ENCODE measurements at regions not wholly inside any gene's neighbourhood (a gene's known extent, or its start where the extent isn't known, plus 50 kb on each side); places are given as distances from the start of the nearest gene placed in this dataset.

DNA sequence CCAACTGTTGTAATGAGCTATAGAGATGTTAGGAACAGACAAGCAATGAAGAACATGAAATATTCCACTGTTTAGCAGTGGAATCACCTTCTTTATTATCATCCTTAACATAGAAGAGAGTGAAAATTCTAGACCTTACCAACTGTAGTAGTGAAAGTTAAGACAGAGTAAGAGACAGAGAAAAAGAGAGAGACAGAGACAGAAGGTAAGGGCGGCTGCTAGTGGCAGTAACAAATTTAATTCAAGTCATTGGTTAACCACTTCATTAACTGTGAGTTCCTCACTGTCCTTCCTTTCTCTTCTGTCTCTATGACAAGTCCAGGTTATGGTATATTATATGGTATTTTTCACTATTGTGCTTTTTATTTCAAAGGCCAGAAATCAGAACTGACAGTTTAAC lies 355.7 kb upstream of the ESRRG start:
- no peak overlapping the region for H3K4me3 ChIP-seq (ENCODE audit: low read depth, low read length)
- in situ Hi-C loops (cut with HindIII; ENCODE audit: low pct_ligation_motif_present, low sequenced_read_pairs), result no loop called here
- no peak for DNase-seq
- no peaks in the 10 kb centered on the region for H3K36me3 ChIP-seq (replicated peaks)
- H3K27me3 ChIP-seq (replicated peaks), result no peaks in the 10 kb centered on the region
- no peak overlapping the region for H3K27ac ChIP-seq
- TF ChIP-seq, protein P1, sequence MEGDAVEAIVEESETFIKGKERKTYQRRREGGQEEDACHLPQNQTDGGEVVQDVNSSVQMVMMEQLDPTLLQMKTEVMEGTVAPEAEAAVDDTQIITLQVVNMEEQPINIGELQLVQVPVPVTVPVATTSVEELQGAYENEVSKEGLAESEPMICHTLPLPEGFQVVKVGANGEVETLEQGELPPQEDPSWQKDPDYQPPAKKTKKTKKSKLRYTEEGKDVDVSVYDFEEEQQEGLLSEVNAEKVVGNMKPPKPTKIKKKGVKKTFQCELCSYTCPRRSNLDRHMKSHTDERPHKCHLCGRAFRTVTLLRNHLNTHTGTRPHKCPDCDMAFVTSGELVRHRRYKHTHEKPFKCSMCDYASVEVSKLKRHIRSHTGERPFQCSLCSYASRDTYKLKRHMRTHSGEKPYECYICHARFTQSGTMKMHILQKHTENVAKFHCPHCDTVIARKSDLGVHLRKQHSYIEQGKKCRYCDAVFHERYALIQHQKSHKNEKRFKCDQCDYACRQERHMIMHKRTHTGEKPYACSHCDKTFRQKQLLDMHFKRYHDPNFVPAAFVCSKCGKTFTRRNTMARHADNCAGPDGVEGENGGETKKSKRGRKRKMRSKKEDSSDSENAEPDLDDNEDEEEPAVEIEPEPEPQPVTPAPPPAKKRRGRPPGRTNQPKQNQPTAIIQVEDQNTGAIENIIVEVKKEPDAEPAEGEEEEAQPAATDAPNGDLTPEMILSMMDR (IDR thresholded peaks at IDR 0.05; ENCODE audit: low read depth, low read length, missing control alignments), result no peak

DNA sequence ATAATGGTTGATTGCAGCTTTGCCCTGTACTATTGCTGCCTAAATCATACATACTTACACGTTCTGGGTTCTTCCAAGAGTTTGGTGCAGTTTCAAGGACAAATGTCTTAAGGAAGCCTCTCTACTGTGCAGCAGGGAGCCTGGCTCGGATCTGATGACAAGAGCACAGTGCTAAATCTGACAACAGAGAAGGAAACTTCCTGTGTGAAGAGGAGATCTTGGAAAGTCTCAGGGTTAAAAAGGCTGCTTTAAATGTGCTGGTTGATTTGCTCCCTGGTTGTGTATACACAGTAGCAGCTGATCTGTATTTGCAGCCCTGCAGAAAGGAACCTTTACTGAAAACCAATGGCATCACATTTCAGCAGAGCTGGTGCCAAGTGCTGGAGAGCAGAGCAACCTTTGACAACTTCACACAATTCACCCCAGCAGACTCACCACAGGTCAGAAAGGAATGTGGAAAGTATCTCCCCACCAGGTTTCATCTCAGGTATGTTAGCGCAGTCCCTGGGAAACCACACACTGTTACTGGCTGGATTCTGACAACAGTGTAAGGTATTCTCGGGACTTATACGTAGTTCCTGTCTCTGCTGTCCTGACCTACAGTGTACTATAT lies 355.0 kb upstream of the ESRRG start:
- no peak for DNase-seq
- in situ Hi-C loops (cut with HindIII; ENCODE audit: low pct_ligation_motif_present, low sequenced_read_pairs), result no loop called here
- TF ChIP-seq, protein P1 (IDR thresholded peaks at IDR 0.05; ENCODE audit: low read depth, low read length, missing control alignments), result no peak
- no peak overlapping the region for H3K27ac ChIP-seq
- no peaks in the 10 kb centered on the region for H3K27me3 ChIP-seq (replicated peaks)
- H3K4me3 ChIP-seq (ENCODE audit: low read depth, low read length), result no peak overlapping the region
- H3K36me3 ChIP-seq (replicated peaks), result no peaks in the 10 kb centered on the region

DNA sequence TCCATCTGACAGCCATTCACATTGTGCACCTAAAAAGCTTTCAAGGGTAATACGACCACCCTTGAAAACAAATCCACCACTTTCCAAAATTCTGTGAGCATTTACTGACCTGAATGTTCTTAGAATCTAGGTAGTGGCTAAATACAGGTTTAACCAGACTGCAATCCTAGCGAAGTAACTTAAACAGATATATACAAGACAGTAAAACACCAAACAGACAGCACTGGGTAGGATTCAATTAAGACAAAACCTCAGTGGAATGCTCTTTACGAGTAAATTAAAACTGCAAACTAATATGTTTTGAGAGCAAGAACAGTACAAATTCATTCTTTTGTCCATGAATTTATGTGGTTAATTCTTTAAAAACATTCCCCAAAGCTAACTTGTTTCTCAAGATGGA lies 354.2 kb upstream of the ESRRG start:
- H3K36me3 ChIP-seq (replicated peaks), result no peaks in the 10 kb centered on the region
- no peak overlapping the region for H3K27ac ChIP-seq
- no peaks in the 10 kb centered on the region for H3K27me3 ChIP-seq (replicated peaks)
- in situ Hi-C loops (cut with HindIII; ENCODE audit: low pct_ligation_motif_present, low sequenced_read_pairs), result no loop called here
- H3K4me3 ChIP-seq (ENCODE audit: low read depth, low read length), result no peak overlapping the region
- DNase-seq, result no peak
- TF ChIP-seq, protein P1 (IDR thresholded peaks at IDR 0.05; ENCODE audit: low read depth, low read length, missing control alignments), result no peak

DNA sequence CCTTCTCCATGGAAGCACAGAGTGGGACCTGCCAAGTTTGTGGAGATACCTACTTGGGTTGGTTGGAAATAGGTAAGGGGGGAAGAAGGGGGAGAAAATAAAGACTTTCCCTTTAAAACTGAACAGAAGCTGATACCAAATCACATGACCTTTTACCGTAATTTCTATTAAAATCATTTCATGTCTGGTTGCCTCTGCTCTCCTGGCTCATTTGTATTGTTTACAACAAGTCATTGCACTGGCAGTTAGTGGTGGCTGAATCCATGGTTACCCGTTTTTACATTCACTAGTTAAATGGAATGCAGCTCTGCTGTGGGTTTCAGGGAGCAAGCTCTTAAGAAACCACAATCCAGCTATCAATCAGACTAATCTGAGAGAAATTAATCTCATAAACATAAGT lies 353.7 kb upstream of the ESRRG start:
- no peak overlapping the region for H3K27ac ChIP-seq
- no peaks in the 10 kb centered on the region for H3K27me3 ChIP-seq (replicated peaks)
- no peak overlapping the region for H3K4me3 ChIP-seq (ENCODE audit: low read depth, low read length)
- DNase-seq, result no peak
- in situ Hi-C loops (cut with HindIII; ENCODE audit: low pct_ligation_motif_present, low sequenced_read_pairs), result no loop called here
- TF ChIP-seq, protein P1 (IDR thresholded peaks at IDR 0.05; ENCODE audit: low read depth, low read length, missing control alignments), result no peak
- H3K36me3 ChIP-seq (replicated peaks), result no peaks in the 10 kb centered on the region

DNA sequence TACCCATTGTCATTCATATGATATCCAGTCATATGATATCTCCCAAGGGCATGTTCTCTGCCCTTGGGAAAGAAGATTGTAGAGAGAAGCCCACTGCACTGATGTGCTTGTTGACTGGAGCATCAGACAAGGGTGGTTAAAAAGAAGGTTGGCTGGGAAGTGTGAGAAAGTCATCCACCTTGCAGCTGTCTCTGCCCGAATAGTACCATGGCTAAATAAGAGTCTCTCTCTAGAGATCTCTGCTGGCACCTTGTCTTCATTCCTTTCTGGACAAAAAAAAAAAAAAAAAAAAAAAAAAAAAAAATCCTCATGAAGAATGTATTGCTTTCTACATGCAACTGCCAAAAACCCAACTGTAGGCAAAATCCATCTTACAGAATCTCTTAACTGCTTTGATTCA lies 349.7 kb upstream of the ESRRG start:
- TF ChIP-seq, protein P1 (IDR thresholded peaks at IDR 0.05; ENCODE audit: low read depth, low read length, missing control alignments), result no peak
- H3K27me3 ChIP-seq (replicated peaks), result no peaks in the 10 kb centered on the region
- in situ Hi-C loops (cut with HindIII; ENCODE audit: low pct_ligation_motif_present, low sequenced_read_pairs), result no loop called here
- H3K36me3 ChIP-seq (replicated peaks), result no peaks in the 10 kb centered on the region
- no peak overlapping the region for H3K27ac ChIP-seq
- no peak overlapping the region for H3K4me3 ChIP-seq (ENCODE audit: low read depth, low read length)
- no peak for DNase-seq

DNA sequence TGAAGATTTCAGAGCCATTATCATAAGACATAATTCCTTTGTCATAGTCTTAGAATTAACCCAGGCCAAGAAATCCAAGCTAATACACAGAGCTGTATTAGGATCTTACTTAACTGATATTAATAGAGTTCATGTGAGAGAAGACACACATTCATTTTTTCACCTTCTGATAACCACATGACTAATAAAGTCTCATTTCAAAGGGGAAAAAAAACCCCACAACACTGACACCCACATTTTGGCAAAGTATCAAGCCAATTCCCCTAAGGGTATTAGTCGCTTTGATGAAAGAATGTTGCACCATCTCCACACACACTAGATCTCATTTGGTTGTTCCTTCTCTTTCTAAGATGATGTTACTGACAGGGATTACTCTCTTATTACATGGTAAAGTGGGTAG lies 344.4 kb upstream of the ESRRG start:
- no peak for DNase-seq
- in situ Hi-C loops (cut with HindIII; ENCODE audit: low pct_ligation_motif_present, low sequenced_read_pairs), result no loop called here
- no peaks in the 10 kb centered on the region for H3K27me3 ChIP-seq (replicated peaks)
- H3K27ac ChIP-seq, result no peak overlapping the region
- TF ChIP-seq, protein P1 (IDR thresholded peaks at IDR 0.05; ENCODE audit: low read depth, low read length, missing control alignments), result no peak
- no peak overlapping the region for H3K4me3 ChIP-seq (ENCODE audit: low read depth, low read length)
- H3K36me3 ChIP-seq (replicated peaks), result no peaks in the 10 kb centered on the region
